ENCODE measurements at regions not wholly inside any gene's neighbourhood (a gene's known extent, or its start where the extent isn't known, plus 50 kb on each side); places are given as distances from the start of the nearest gene placed in this dataset.

- Histone ChIP-seq H3K27me3 (ENCODE audit: insufficient read depth, low read length) (no peaks in the 10 kb centered on the region), H3K4me2 (ENCODE audit: low read length) (no peak overlapping the region), H3K36me3 (ENCODE audit: insufficient read depth, low read length) (no peaks in the 10 kb centered on the region; the same call in 1 of the 2 replicates), H3F3A (ENCODE audit: insufficient read depth, low read length) (no peaks in the 10 kb centered on the region), H3K9ac (ENCODE audit: low read length) (no peak overlapping the region), H3K9me2 (ENCODE audit: low read depth, low read length) (no peaks in the 10 kb centered on the region), H3K4me1 (ENCODE audit: insufficient read depth, low read length, severe bottlenecking) (peaks cover 8% of the 10 kb centered on the region), H3K27ac (ENCODE audit: low read depth, low read length, poor library complexity, severe bottlenecking) (no peak overlapping the region), H3K79me2 (ENCODE audit: insufficient read depth, low read length) (no peaks in the 10 kb centered on the region), H3K9me3 (ENCODE audit: low read length) (no peaks in the 10 kb centered on the region; the same call in 1 of the 2 replicates), H4K20me1 (ENCODE audit: insufficient read depth, low read length) (no peaks in the 10 kb centered on the region), H3K4me3 (ENCODE audit: low read depth, low read length, poor library complexity, severe bottlenecking) (no peak overlapping the region), H2AFZ (ENCODE audit: low read length) (no peak overlapping the region)
- TF ChIP-seq CTCF (IDR thresholded peaks at IDR 0.05; ENCODE audit: low read length) (no peak), EZH2 (IDR thresholded peaks at IDR 0.05; ENCODE audit: borderline replicate concordance, low read length) (no peak)
Observed at GRCh38 chr6:11393713-11394627, 143.6 kb upstream of the TMEM170B start.

- Histone ChIP-seq H3K4me2 (ENCODE audit: low read length) (no peak overlapping the region), H3K4me3 (ENCODE audit: low read depth, low read length, poor library complexity, severe bottlenecking) (no peak overlapping the region), H3F3A (ENCODE audit: insufficient read depth, low read length) (no peaks in the 10 kb centered on the region), H2AFZ (ENCODE audit: low read length) (no peak overlapping the region), H3K27ac (ENCODE audit: low read depth, low read length, poor library complexity, severe bottlenecking) (no peak overlapping the region), H3K36me3 (ENCODE audit: insufficient read depth, low read length) (no peaks in the 10 kb centered on the region; the same call in 1 of the 2 replicates), H3K9me3 (ENCODE audit: low read length) (no peaks in the 10 kb centered on the region; the same call in 1 of the 2 replicates), H3K9ac (ENCODE audit: low read length) (no peak overlapping the region), H3K4me1 (ENCODE audit: insufficient read depth, low read length, severe bottlenecking) (peaks cover 8% of the 10 kb centered on the region), H3K79me2 (ENCODE audit: insufficient read depth, low read length) (no peaks in the 10 kb centered on the region), H4K20me1 (ENCODE audit: insufficient read depth, low read length) (no peaks in the 10 kb centered on the region), H3K27me3 (ENCODE audit: insufficient read depth, low read length) (no peaks in the 10 kb centered on the region), H3K9me2 (ENCODE audit: low read depth, low read length) (no peaks in the 10 kb centered on the region)
- no peak for TF ChIP-seq EZH2 (IDR thresholded peaks at IDR 0.05; ENCODE audit: borderline replicate concordance, low read length)
- TF ChIP-seq CTCF (IDR thresholded peaks at IDR 0.05; ENCODE audit: low read length), result no peak
Observed at GRCh38 chr6:11392778-11393507, 144.6 kb upstream of the TMEM170B start.

GRCh38 chr6:11391934-11392777 lies 145.4 kb upstream of the TMEM170B start:
- H3K79me2 ChIP-seq (ENCODE audit: insufficient read depth, low read length), result no peaks in the 10 kb centered on the region
- peaks cover 8% of the 10 kb centered on the region for H3K4me1 ChIP-seq (ENCODE audit: insufficient read depth, low read length, severe bottlenecking)
- H3K4me3 ChIP-seq (ENCODE audit: low read depth, low read length, poor library complexity, severe bottlenecking), result no peak overlapping the region
- H2AFZ ChIP-seq (ENCODE audit: low read length), result no peak overlapping the region
- no peaks in the 10 kb centered on the region; the same call in 1 of the 2 replicates for H3K36me3 ChIP-seq (ENCODE audit: insufficient read depth, low read length)
- no peaks in the 10 kb centered on the region for H3F3A ChIP-seq (ENCODE audit: insufficient read depth, low read length)
- H3K27ac ChIP-seq (ENCODE audit: low read depth, low read length, poor library complexity, severe bottlenecking), result no peak overlapping the region
- TF ChIP-seq EZH2 (IDR thresholded peaks at IDR 0.05; ENCODE audit: borderline replicate concordance, low read length) (no peak), CTCF (IDR thresholded peaks at IDR 0.05; ENCODE audit: low read length) (no peak)
- H4K20me1 ChIP-seq (ENCODE audit: insufficient read depth, low read length), result no peaks in the 10 kb centered on the region
- H3K4me2 ChIP-seq (ENCODE audit: low read length), result no peak overlapping the region
- H3K9me3 ChIP-seq (ENCODE audit: low read length), result no peaks in the 10 kb centered on the region; the same call in 1 of the 2 replicates
- H3K9ac ChIP-seq (ENCODE audit: low read length), result no peak overlapping the region
- no peaks in the 10 kb centered on the region for H3K27me3 ChIP-seq (ENCODE audit: insufficient read depth, low read length)
- H3K9me2 ChIP-seq (ENCODE audit: low read depth, low read length), result no peaks in the 10 kb centered on the region
